H9 (cell line): ENCODE measurements at regions not wholly inside any gene's neighbourhood (a gene's known extent, or its start where the extent isn't known, plus 50 kb on each side); places are given as distances from the start of the nearest gene placed in this dataset.

Experiments
- DNase-seq: peaks from one replicate; pipeline ENCODE4 v3.0.0-alpha.2; 2017
- H2AFZ ChIP-seq: one replicate; pipeline ENCODE4 v1.6.1; 2013; ENCODE audit warnings: mild to moderate bottlenecking, low read length, control low read depth, moderate library complexity
- H2AK5ac ChIP-seq: 2 replicates; pipeline ENCODE4 v1.6.1; 2013; ENCODE audit warnings: low read length, control low read depth, mixed read lengths; ENCODE audit not compliant: insufficient read length
- H2BK120ac ChIP-seq: one replicate; pipeline ENCODE4 v1.6.1; 2013; ENCODE audit warnings: low read depth, mild to moderate bottlenecking, low read length, control low read depth, inconsistent platforms; ENCODE audit not compliant: poor library complexity, severe bottlenecking
- H2BK12ac ChIP-seq: 2 replicates; pipeline ENCODE4 v1.6.1; 2013; ENCODE audit warnings: low read length, control low read depth, mixed read lengths, low read depth; ENCODE audit not compliant: insufficient read length
- H2BK15ac ChIP-seq: 2 replicates; pipeline ENCODE4 v1.6.1; 2013; ENCODE audit warnings: low read depth, low read length, control low read depth
- H2BK20ac ChIP-seq: one replicate; pipeline ENCODE4 v1.6.1; 2013; ENCODE audit warnings: low read depth, mild to moderate bottlenecking, low read length, control low read depth, inconsistent platforms; ENCODE audit not compliant: poor library complexity, severe bottlenecking
- H2BK5ac ChIP-seq: 2 replicates; pipeline ENCODE4 v1.6.1; 2013; ENCODE audit warnings: low read length, control low read depth, mixed read lengths; ENCODE audit not compliant: insufficient read length
- H3K14ac ChIP-seq: 2 replicates; pipeline ENCODE4 v1.6.1; 2013; ENCODE audit warnings: low read length, control low read depth; ENCODE audit not compliant: insufficient read depth
- H3K18ac ChIP-seq: 2 replicates; pipeline ENCODE4 v1.6.1; 2013; ENCODE audit warnings: low read depth, mild to moderate bottlenecking, mixed read lengths, low read length, control low read depth; ENCODE audit not compliant: insufficient read length
- H3K23ac ChIP-seq: 2 replicates; pipeline ENCODE4 v1.6.1; 2013; ENCODE audit warnings: low read length, control low read depth, mixed read lengths, low read depth; ENCODE audit not compliant: insufficient read length
- H3K23me2 ChIP-seq: 2 replicates; pipeline ENCODE4 v1.6.1; 2013; ENCODE audit warnings: low read depth, mild to moderate bottlenecking, mixed read lengths, low read length, control low read depth; ENCODE audit not compliant: insufficient read length, poor library complexity, severe bottlenecking
- H3K27ac ChIP-seq: 2 replicates; pipeline ENCODE4 v1.5.1; 2013; ENCODE audit warnings: low read length, control low read depth, mixed read lengths, low read depth; ENCODE audit not compliant: insufficient read length
- H3K27me3 ChIP-seq: 2 replicates; pipeline ENCODE4 v1.6.1; 2013; ENCODE audit warnings: low read length, control low read depth, inconsistent platforms; ENCODE audit not compliant: insufficient read depth
- H3K4ac ChIP-seq: 2 replicates; pipeline ENCODE4 v1.6.1; 2013; ENCODE audit warnings: low read depth, mild to moderate bottlenecking, control low read depth, inconsistent platforms, low read length, moderate library complexity
- H3K4me1 ChIP-seq: 2 replicates; pipeline ENCODE4 v1.6.1; 2013; ENCODE audit warnings: low read length, control low read depth, inconsistent platforms; ENCODE audit not compliant: insufficient read depth
- H3K4me2 ChIP-seq: 2 replicates; pipeline ENCODE4 v1.6.1; 2013; ENCODE audit warnings: low read length, control low read depth, mixed read lengths; ENCODE audit not compliant: insufficient read length, insufficient read depth
- H3K56ac ChIP-seq: 2 replicates; pipeline ENCODE4 v1.6.1; 2013; ENCODE audit warnings: low read depth, mild to moderate bottlenecking, mixed read lengths, low read length, control low read depth; ENCODE audit not compliant: insufficient read length
- H3K79me1 ChIP-seq: 2 replicates; pipeline ENCODE4 v1.6.1; 2013; ENCODE audit warnings: low read depth, mild to moderate bottlenecking, moderate library complexity, low read length, control low read depth, inconsistent platforms; ENCODE audit not compliant: insufficient read depth, poor library complexity, severe bottlenecking
- H3K79me2 ChIP-seq: 2 replicates; pipeline ENCODE4 v1.6.1; 2013; ENCODE audit warnings: low read length, control low read depth, inconsistent platforms; ENCODE audit not compliant: insufficient read depth
- H3K9ac ChIP-seq: 2 replicates; pipeline ENCODE4 v1.6.1; 2013; ENCODE audit warnings: low read length, control low read depth, mixed read lengths; ENCODE audit not compliant: insufficient read length; ENCODE audit errors: extremely low read depth
- H3K9me3 ChIP-seq: one replicate; pipeline ENCODE4 v1.6.1; 2013; ENCODE audit warnings: low read depth, low read length, inconsistent platforms; ENCODE audit not compliant: control insufficient read depth
- H3T11ph ChIP-seq: one replicate; pipeline ENCODE4 v1.6.1; 2013; ENCODE audit warnings: mild to moderate bottlenecking, low read length, control low read depth, inconsistent platforms
- H4K20me1 ChIP-seq: one replicate; pipeline ENCODE4 v1.6.1; 2013; ENCODE audit not compliant: control insufficient read depth, insufficient read length, insufficient read depth
- H4K5ac ChIP-seq: 2 replicates; pipeline ENCODE4 v1.6.1; 2013; ENCODE audit warnings: low read depth, mild to moderate bottlenecking, mixed read lengths, low read length, control low read depth; ENCODE audit not compliant: insufficient read length
- H4K8ac ChIP-seq: replicated peaks from 2 replicates; pipeline ENCODE4 v1.6.1; 2013; ENCODE audit warnings: low read length, control low read depth, mixed read lengths, low read depth; ENCODE audit not compliant: insufficient read length
- H4K91ac ChIP-seq: 2 replicates; pipeline ENCODE4 v1.6.1; 2013; ENCODE audit warnings: low read depth, mild to moderate bottlenecking, moderate library complexity, mixed read lengths, low read length, control low read depth; ENCODE audit not compliant: insufficient read length
- H3K27ac Mint-ChIP-seq, 3 experiments: 2 replicates in 2 of 3; 3 replicates in 1 of 3; pipeline ENCODE4 v1.8.0; 2020 to 2021; ENCODE audit warnings: mixed read lengths in 3 of 3, mild to moderate bottlenecking in 1 of 3, moderate library complexity in 1 of 3
- H3K27me3 Mint-ChIP-seq: 2 replicates; pipeline ENCODE4 v1.8.0; 2021; ENCODE audit warnings: low read depth, mild to moderate bottlenecking, moderate library complexity, mixed read lengths
- H3K36me3 Mint-ChIP-seq, 3 experiments: 2 replicates in 2 of 3; 3 replicates in 1 of 3; pipeline ENCODE4 v1.8.0; 2020 to 2021; ENCODE audit warnings: low read depth in 3 of 3, mixed read lengths in 3 of 3; ENCODE audit not compliant: insufficient read depth in 1 of 3
- H3K4me1 Mint-ChIP-seq, 2 experiments: 2 replicates each; pipeline ENCODE4 v1.8.0; 2020; ENCODE audit warnings: mixed read lengths in 2 of 2
- H3K4me3 Mint-ChIP-seq, 2 experiments: 2 replicates in 1 of 2; 3 replicates in 1 of 2; pipeline ENCODE4 v1.8.0; 2020 to 2021; ENCODE audit warnings: mild to moderate bottlenecking in 2 of 2, mixed read lengths in 2 of 2, moderate library complexity in 1 of 2
- H3K9me3 Mint-ChIP-seq, 2 experiments: 2 replicates in 1 of 2; 3 replicates in 1 of 2; pipeline ENCODE4 v1.8.0; 2020; ENCODE audit warnings: mild to moderate bottlenecking in 2 of 2, mixed read lengths in 2 of 2, moderate library complexity in 1 of 2
- CTCF ChIP-seq: fragments of 200-600 bp; sonication (generic); conservative IDR thresholded peaks from 3 replicates; pipeline ENCODE4 v1.8.0; 2021; ENCODE audit warnings: antibody characterized with exemption, mild to moderate bottlenecking

GRCh38 chr13:72286421-72286820 is 419.4 kb upstream of the DACH1 start:
- Mint-ChIP-seq H3K27ac (no peak overlapping the region), H3K9me3 (peaks cover 4 to 8% of the 10 kb centered on the region in 2 experiments; a peak in 4 of 5 replicates), H3K4me3 (no peak overlapping the region), H3K4me1 (peaks cover 7 to 10% of the 10 kb centered on the region in 2 experiments), H3K27me3 (no peaks in the 10 kb centered on the region), H3K36me3 (peaks cover 0 to 10% (median 4%) of the 10 kb centered on the region in 3 experiments; a peak in 6 of 7 replicates)
- Histone ChIP-seq H3K79me1 (no peaks in the 10 kb centered on the region), H2BK5ac (no peak overlapping the region), H4K8ac (no peak overlapping the region), H3K18ac (no peak overlapping the region), H4K5ac (no peak overlapping the region), H3K9ac (no peak overlapping the region), H4K91ac (no peak overlapping the region), H3K4ac (no peak overlapping the region), H2BK12ac (no peak overlapping the region), H2BK15ac (no peak overlapping the region), H2AK5ac (no peak overlapping the region), H3K4me1 (peaks cover 3% of the 10 kb centered on the region; the same call in 1 of the 2 replicates), H2BK120ac (no peak overlapping the region), H3K27me3 (no peaks in the 10 kb centered on the region), H3K9me3 (no peaks in the 10 kb centered on the region), H3K56ac (no peak overlapping the region), H3K14ac (no peak overlapping the region), H2AFZ (no peak overlapping the region), H3K23me2 (no peaks in the 10 kb centered on the region), H3K4me2 (no peak overlapping the region), H3K23ac (no peak overlapping the region), H2BK20ac (no peak overlapping the region), H3K27ac (no peak overlapping the region), H4K20me1 (no peaks in the 10 kb centered on the region), H3T11ph (no peak overlapping the region), H3K79me2 (no peaks in the 10 kb centered on the region)
- DNase-seq, result no peak
- no peak for TF ChIP-seq CTCF
